ENCODE measurements at regions not wholly inside any gene's neighbourhood (a gene's known extent, or its start where the extent isn't known, plus 50 kb on each side); places are given as distances from the start of the nearest gene placed in this dataset.

GRCh38 chr10:47231414-47231813, 68.6 kb upstream of the GDF10 start:
- DNase-seq: no peak

GRCh38 chr10:47233631-47234030, 66.4 kb upstream of the GDF10 start:
- H3K36me3 ChIP-seq: no peaks in the 10 kb centered on the region

More at GRCh38 chr10:47231414-47231813, 68.6 kb upstream of the GDF10 start:
- H3K9me3 ChIP-seq (replicated peaks): peaks cover 16% of the 10 kb centered on the region
- no peaks in the 10 kb centered on the region for H3K36me3 ChIP-seq
- H3K4me3 ChIP-seq: no peak overlapping the region
- intact Hi-C loops (cut with micrococcal nuclease): no loop called here
- TF ChIP-seq CTCF (IDR thresholded peaks at IDR 0.05; ENCODE audit: borderline replicate concordance): no peak
- H3K4me1 ChIP-seq: peaks cover 17% of the 10 kb centered on the region
- H3K27me3 ChIP-seq (ENCODE audit: low read depth): peaks cover 4% of the 10 kb centered on the region
- H3K27ac ChIP-seq (replicated peaks): no peak overlapping the region

GRCh38 chr10:47235484-47235883, 64.5 kb upstream of the GDF10 start:
- Histone ChIP-seq H3K36me3 (no peaks in the 10 kb centered on the region), H3K27me3 (ENCODE audit: low read depth) (peaks cover 12% of the 10 kb centered on the region), H3K4me1 (peaks cover 14% of the 10 kb centered on the region), H3K27ac (replicated peaks) (no peak overlapping the region), H3K4me3 (no peak overlapping the region), H3K9me3 (replicated peaks) (peaks cover 10% of the 10 kb centered on the region)
- DNase-seq: no peak
- intact Hi-C loops (cut with micrococcal nuclease): no loop called here
- TF ChIP-seq CTCF (IDR thresholded peaks at IDR 0.05; ENCODE audit: borderline replicate concordance): no peak

More at GRCh38 chr10:47233631-47234030, 66.4 kb upstream of the GDF10 start:
- peaks cover 18% of the 10 kb centered on the region for H3K9me3 ChIP-seq (replicated peaks)
- H3K27me3 ChIP-seq (ENCODE audit: low read depth): no peaks in the 10 kb centered on the region
- no peak overlapping the region for H3K27ac ChIP-seq (replicated peaks)
- TF ChIP-seq CTCF (IDR thresholded peaks at IDR 0.05; ENCODE audit: borderline replicate concordance): no peak
- no peak overlapping the region for H3K4me3 ChIP-seq
- H3K4me1 ChIP-seq: peaks cover 17% of the 10 kb centered on the region
- DNase-seq: no peak
- intact Hi-C loops (cut with micrococcal nuclease): no loop called here

- no peak for TF ChIP-seq CTCF (IDR thresholded peaks at IDR 0.05; ENCODE audit: borderline replicate concordance)
- peaks cover 10% of the 10 kb centered on the region for H3K9me3 ChIP-seq (replicated peaks)
- no peak for DNase-seq
- no peaks in the 10 kb centered on the region for H3K36me3 ChIP-seq
- no peak overlapping the region for H3K27ac ChIP-seq (replicated peaks)
- peaks cover 8% of the 10 kb centered on the region for H3K4me1 ChIP-seq
- intact Hi-C loops (cut with micrococcal nuclease): no loop called here
- H3K27me3 ChIP-seq (ENCODE audit: low read depth): peaks cover 25% of the 10 kb centered on the region
- H3K4me3 ChIP-seq: no peak overlapping the region
Observed at GRCh38 chr10:47237316-47238260, 62.4 kb upstream of the GDF10 start.

- Histone ChIP-seq H3K9me3 (replicated peaks) (peaks cover 10% of the 10 kb centered on the region), H3K36me3 (no peaks in the 10 kb centered on the region), H3K4me1 (peaks cover 5% of the 10 kb centered on the region), H3K27ac (replicated peaks) (no peak overlapping the region), H3K27me3 (ENCODE audit: low read depth) (peaks cover 31% of the 10 kb centered on the region), H3K4me3 (no peak overlapping the region)
- TF ChIP-seq CTCF (IDR thresholded peaks at IDR 0.05; ENCODE audit: borderline replicate concordance): no peak
- intact Hi-C loops (cut with micrococcal nuclease): no loop called here
- DNase-seq: no peak
Observed at GRCh38 chr10:47238331-47239095, 61.5 kb upstream of the GDF10 start.

All from left ventricle myocardium inferior (tissue), 1 donor.